HUES48 (cell line): ENCODE measurements at regions not wholly inside any gene's neighbourhood (a gene's known extent, or its start where the extent isn't known, plus 50 kb on each side); places are given as distances from the start of the nearest gene placed in this dataset.

ENCODE experiments used
- H3K27ac ChIP-seq: one replicate; pipeline ENCODE4 v1.7.0; 2013; ENCODE audit warnings: low read depth, low read length, inconsistent platforms
- H3K27me3 ChIP-seq: 2 replicates; pipeline ENCODE4 v1.6.1; 2013; ENCODE audit warnings: mild to moderate bottlenecking, low read length; ENCODE audit not compliant: control insufficient read depth, insufficient read depth
- H3K36me3 ChIP-seq: 2 replicates; pipeline ENCODE4 v1.6.1; 2013; ENCODE audit warnings: low read length; ENCODE audit not compliant: control insufficient read depth, insufficient read depth
- H3K4me1 ChIP-seq: 2 replicates; pipeline ENCODE4 v1.6.1; 2013; ENCODE audit warnings: mild to moderate bottlenecking, low read length; ENCODE audit not compliant: control insufficient read depth, insufficient read depth
- H3K4me3 ChIP-seq: 2 replicates; pipeline ENCODE4 v1.5.1; 2013; ENCODE audit warnings: mild to moderate bottlenecking, low read depth, low read length
- H3K9ac ChIP-seq: 2 replicates; pipeline ENCODE4 v1.6.1; 2013; ENCODE audit warnings: mild to moderate bottlenecking, low read depth, low read length, moderate library complexity
- H3K9me3 ChIP-seq: 2 replicates; pipeline ENCODE4 v1.6.1; 2013; ENCODE audit warnings: low read length; ENCODE audit not compliant: control insufficient read depth, insufficient read depth

DNA sequence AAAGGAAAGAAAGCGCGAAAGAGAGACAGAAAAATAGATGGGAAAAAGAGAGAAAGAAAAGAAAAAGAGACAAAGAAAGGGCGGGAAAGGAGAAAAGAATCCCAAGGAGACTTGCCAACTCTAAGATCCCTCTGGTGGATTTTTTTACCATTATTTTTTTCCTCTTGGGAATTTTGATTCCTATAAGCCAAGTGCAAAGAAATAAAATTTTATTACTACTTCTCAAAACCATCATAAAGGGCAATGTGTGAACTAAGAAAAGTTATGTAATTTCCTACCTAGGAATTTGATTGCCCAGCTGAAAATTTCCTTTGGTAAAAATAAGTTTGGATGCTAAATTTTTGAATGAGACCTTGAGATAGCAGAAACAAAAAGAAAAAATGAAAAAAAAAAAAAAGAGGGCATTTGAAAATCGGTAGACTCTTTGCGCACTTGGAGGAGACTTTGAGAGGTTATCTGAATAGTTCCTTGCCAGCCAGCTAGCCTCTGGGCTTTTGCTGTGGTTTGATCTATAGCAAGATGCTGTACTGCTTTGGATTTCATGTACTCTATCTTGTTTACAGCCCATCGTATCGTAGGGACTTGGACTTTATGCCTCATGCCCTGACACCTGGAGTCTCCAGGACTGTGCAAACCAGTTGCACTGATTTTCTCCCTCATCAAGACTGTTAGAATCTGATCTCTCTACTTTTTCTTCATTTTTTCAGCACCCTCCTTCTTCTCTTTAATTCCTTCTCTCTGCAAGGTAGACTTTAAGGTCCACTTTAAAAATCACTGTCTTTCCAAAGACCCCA, 535.4 kb upstream of the MKI67 start:
- 0 out of 2 replicates have a peak, but pooled peaks cover 6% of the 10 kb centered on the region for H3K9me3 ChIP-seq
- H3K36me3 ChIP-seq = no peaks in the 10 kb centered on the region
- H3K27me3 ChIP-seq = no peaks in the 10 kb centered on the region
- no peak overlapping the region for H3K9ac ChIP-seq
- no peak overlapping the region for H3K27ac ChIP-seq
- no peaks in the 10 kb centered on the region for H3K4me1 ChIP-seq
- H3K4me3 ChIP-seq = no peak overlapping the region

- no peak overlapping the region for H3K27ac ChIP-seq
- H3K4me3 ChIP-seq = no peak overlapping the region
- H3K36me3 ChIP-seq = no peaks in the 10 kb centered on the region
- H3K9ac ChIP-seq = no peak overlapping the region
- no peaks in the 10 kb centered on the region for H3K4me1 ChIP-seq
- H3K9me3 ChIP-seq = 0 out of 2 replicates have a peak, but pooled peaks cover 6% of the 10 kb centered on the region
- no peaks in the 10 kb centered on the region for H3K27me3 ChIP-seq
Measured at GRCh38 chr10:128662520-128662919, 536.3 kb upstream of the MKI67 start.

- no peak overlapping the region for H3K4me3 ChIP-seq
- H3K36me3 ChIP-seq = no peaks in the 10 kb centered on the region
- H3K4me1 ChIP-seq = no peaks in the 10 kb centered on the region
- no peak overlapping the region for H3K27ac ChIP-seq
- no peak overlapping the region for H3K9ac ChIP-seq
- H3K27me3 ChIP-seq = no peaks in the 10 kb centered on the region
- 0 out of 2 replicates have a peak, but pooled peaks cover 6% of the 10 kb centered on the region for H3K9me3 ChIP-seq
Measured at GRCh38 chr10:128664729-128665128, 538.5 kb upstream of the MKI67 start.

DNA sequence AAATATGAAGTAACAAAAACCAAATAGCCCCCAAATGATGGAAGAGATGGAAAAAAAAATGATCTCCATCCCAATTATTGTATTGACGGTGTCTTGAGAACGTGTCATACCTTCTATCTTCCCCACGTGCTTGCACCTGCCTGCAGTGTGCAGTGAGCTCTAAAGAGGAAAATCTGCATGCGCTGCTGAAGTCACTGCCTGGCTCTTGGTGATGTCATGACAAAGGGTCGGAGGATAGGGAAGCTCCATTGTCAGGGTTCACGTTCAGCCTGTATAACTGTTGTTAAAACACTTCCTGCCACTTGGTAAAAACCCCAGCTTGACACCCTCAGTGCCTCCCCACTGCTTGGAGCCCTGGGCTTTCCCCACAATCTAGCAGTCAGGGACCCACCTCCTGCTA, 549.2 kb upstream of the MKI67 start:
- Histone ChIP-seq H3K9ac (no peak overlapping the region), H3K4me1 (peaks cover 6% of the 10 kb centered on the region), H3K4me3 (no peak overlapping the region), H3K36me3 (no peaks in the 10 kb centered on the region), H3K27me3 (no peaks in the 10 kb centered on the region), H3K27ac (no peak overlapping the region), H3K9me3 (no peaks in the 10 kb centered on the region)

GRCh38 chr10:128680116-128680515, 553.9 kb upstream of the MKI67 start:
- H3K27ac ChIP-seq = no peak overlapping the region
- H3K4me3 ChIP-seq = no peak overlapping the region
- peaks cover 10% of the 10 kb centered on the region for H3K4me1 ChIP-seq
- no peaks in the 10 kb centered on the region for H3K9me3 ChIP-seq
- H3K36me3 ChIP-seq = no peaks in the 10 kb centered on the region
- H3K9ac ChIP-seq = no peak overlapping the region
- H3K27me3 ChIP-seq = no peaks in the 10 kb centered on the region

GRCh38 chr10:128684215-128684614, 558.0 kb upstream of the MKI67 start:
- H3K9ac ChIP-seq = no peak overlapping the region
- H3K4me1 ChIP-seq = peaks cover 10% of the 10 kb centered on the region
- H3K9me3 ChIP-seq = no peaks in the 10 kb centered on the region
- H3K4me3 ChIP-seq = no peak overlapping the region
- no peaks in the 10 kb centered on the region for H3K36me3 ChIP-seq
- no peaks in the 10 kb centered on the region for H3K27me3 ChIP-seq
- no peak overlapping the region for H3K27ac ChIP-seq

DNA sequence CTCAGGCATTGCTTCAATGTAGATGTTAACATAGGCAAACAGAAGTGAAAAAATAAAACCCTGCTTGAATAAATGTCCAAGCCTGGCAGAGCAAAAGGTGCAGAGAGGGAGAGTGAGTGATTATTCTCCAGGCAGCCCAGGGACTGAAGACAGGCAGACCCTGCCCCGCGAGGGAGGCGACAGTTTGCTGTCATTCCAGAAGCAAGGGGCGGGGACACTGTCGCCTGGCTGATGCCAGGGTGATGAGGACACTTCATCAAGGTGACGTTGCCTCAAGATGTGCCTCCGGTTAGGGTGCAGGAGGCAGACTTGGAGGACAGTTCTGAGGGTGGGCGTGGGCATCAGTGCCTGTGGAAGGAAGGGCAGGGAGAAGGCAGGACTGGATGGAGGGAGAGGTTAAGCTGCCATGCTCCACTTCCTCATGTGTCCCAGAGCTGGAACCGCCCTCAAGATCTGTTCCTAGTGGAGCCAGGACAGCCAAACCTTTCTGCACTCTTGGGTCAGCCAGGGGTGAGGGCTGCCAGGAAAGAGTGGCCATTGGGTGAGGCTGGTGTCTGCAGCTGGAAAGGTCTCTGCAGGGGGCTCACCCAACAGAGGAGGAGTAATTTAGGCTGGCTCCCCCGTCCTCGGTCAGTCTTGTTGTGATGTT, 560.5 kb upstream of the MKI67 start:
- H3K9ac ChIP-seq = no peak overlapping the region
- H3K4me1 ChIP-seq = no peaks in the 10 kb centered on the region
- H3K27me3 ChIP-seq = no peaks in the 10 kb centered on the region
- no peaks in the 10 kb centered on the region for H3K36me3 ChIP-seq
- no peaks in the 10 kb centered on the region for H3K9me3 ChIP-seq
- H3K4me3 ChIP-seq = no peak overlapping the region
- H3K27ac ChIP-seq = no peak overlapping the region

DNA sequence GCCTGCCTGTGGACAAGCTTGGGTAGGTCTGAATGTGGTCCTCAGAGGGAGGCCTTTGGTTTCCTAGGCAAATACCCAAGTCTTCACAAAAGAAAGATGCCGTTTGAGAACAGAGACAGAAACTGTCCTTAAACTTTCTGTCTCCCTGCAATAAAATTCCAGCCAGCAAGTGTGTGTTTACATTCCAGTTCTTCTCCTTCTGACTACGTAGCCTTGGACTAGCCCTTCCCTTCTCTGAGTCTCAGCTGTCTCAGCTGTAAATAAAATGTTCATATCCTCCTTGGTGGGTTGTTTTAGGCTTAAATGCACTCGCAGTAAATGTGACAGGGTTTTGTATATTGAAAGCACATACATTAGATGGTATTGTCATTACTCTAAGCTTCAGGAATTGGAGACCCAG, 561.2 kb upstream of the MKI67 start:
- Histone ChIP-seq H3K9me3 (no peaks in the 10 kb centered on the region), H3K4me3 (no peak overlapping the region), H3K4me1 (no peaks in the 10 kb centered on the region), H3K9ac (no peak overlapping the region), H3K27ac (no peak overlapping the region), H3K27me3 (no peaks in the 10 kb centered on the region), H3K36me3 (no peaks in the 10 kb centered on the region)

- no peaks in the 10 kb centered on the region for H3K27me3 ChIP-seq
- H3K27ac ChIP-seq = no peak overlapping the region
- H3K36me3 ChIP-seq = no peaks in the 10 kb centered on the region
Measured at GRCh38 chr10:128687927-128688549, 561.8 kb upstream of the MKI67 start.

DNA sequence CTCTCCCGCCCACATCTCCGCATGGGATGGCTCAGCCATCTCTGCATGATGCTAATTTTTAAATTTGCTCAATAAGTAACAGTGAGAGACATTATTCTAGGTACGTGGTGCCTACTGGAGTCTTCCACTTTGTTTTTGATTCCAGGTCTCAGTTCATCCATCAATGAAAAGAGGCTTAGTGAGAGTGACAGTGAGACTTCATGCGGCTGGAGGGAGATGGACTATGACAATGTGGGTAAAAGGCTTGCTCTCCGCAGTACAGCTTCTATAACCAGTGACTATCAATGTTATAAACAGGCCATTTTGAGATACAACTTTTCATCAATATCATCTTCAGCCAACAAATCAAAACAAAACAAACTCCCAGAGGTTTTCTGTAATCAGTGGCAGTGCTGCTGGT, 563.4 kb upstream of the MKI67 start:
- Histone ChIP-seq H3K4me3 (no peak overlapping the region), H3K36me3 (no peaks in the 10 kb centered on the region), H3K27ac (no peak overlapping the region), H3K9me3 (no peaks in the 10 kb centered on the region), H3K27me3 (no peaks in the 10 kb centered on the region), H3K4me1 (peaks cover 11% of the 10 kb centered on the region), H3K9ac (no peak overlapping the region)

More at GRCh38 chr10:128687927-128688549, 561.8 kb upstream of the MKI67 start:
- no peak overlapping the region for H3K4me3 ChIP-seq
- no peaks in the 10 kb centered on the region for H3K9me3 ChIP-seq
- no peak overlapping the region for H3K9ac ChIP-seq
- no peaks in the 10 kb centered on the region for H3K4me1 ChIP-seq
